Stimulated activated CD4-positive, alpha-beta T cell treated with anti-CD3 and anti-CD28 coated beads, Interleukin-15, amount 100 ng/mL, for 48 hours (primary cell): ENCODE measurements at regions not wholly inside any gene's neighbourhood (a gene's known extent, or its start where the extent isn't known, plus 50 kb on each side); places are given as distances from the start of the nearest gene placed in this dataset.
"Not testable (repeated sequence)": the region's sequence is repeated elsewhere in the genome, so short reads cannot be mapped to it uniquely, and the experiment has no call there.

Source experiments
- DNase-seq, 2 donors: peaks; one replicate each; pipeline ENCODE4 v3.0.0-alpha.2; 2020; ENCODE audit warnings: low read depth in 2 of 2

- DNase-seq: no peak
These were observed 178.0 kb upstream of the AJAP1 start for GRCh38 chr1:4476394-4476793.

DNA sequence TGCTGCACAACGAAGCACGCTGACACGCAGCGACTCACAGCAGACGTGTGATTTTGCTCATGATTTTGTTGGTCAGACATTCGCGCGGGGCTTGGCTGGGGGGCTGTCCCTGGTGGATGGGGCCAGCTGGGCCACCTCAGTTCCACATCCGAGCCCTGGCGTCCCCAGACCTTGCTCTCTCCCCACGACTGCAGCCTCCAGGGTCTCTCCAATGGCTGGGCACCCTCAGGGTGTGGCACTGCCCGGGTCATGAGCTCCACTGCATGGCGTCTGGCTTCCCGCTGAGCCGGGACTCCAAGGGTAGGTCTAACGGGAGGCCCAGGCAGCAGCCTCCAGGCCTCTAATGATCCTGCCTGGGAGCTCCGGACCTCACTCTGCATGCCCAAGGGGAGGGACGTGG, 173.0 kb upstream of the AJAP1 start:
- no peak for DNase-seq

GRCh38 chr1:4482526-4482925, 171.9 kb upstream of the AJAP1 start:
- DNase-seq: no peak

DNA sequence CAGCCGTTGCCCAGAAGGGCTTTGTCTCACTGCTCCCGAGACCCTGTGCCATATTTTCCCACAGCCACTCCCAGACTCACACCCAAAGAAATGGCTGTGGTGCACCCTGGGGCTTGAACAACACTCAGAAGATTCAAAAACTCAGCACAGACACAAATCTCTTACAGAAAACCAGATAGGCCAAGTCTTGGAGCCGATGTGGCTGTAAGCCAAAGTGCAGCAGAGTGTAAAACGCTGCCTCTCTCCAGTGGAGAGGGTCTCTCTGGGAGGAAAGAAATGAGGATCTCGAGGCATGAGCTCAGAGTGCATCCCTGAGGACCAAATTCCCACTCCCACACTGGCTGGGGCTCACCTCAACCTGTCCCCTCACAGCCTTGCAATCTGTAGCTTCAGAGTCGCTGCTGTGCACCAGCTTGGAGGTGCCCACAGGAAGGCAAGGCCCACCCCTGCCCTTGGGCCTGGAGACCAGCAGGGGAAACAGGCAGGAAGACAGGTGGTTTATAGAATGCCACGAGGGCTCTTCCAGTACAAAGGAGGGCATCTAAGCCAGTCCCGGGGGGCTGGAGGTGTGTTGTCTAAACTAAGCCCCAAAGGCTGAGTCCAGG, 171.3 kb upstream of the AJAP1 start:
- DNase-seq: no peak

- DNase-seq: no peak
These were observed 169.0 kb upstream of the AJAP1 start for GRCh38 chr1:4485398-4485797.

- DNase-seq: no peak
These were observed 168.5 kb upstream of the AJAP1 start for GRCh38 chr1:4485878-4486277.

DNA sequence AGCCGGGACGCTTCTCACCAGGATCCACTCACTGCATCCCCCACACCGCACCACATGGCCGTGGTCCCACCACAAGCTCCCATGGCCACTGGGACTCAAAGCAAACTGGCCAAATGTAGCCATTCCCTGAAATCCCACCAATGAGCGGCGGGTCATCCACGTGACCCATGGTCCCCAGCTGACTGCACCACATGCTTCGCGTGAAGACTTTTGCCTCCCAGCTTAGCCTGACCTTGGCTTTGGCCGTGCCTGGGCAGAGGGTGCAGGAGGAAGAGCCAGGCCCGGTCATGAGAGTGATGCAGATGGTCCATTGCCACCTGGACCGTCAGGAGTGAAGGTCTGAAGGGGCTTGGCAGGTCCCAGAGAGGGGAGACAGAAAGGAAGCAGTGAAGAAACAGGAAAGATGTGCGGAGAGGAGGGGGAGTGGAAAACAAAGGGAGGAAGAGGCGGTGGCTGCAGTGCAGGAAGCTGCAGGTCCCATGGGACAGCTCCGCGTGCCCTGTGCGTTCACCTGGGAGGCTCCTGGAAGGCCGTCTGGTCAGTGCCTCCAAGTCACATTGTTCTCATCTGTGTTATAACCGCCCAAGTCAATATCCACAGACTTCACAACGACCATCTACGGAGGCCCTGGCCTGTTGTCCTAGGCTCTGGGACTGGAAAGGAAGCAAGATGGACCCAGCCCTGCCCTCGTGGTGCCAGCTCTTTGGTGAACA, 167.8 kb upstream of the AJAP1 start:
- no peak for DNase-seq

DNA sequence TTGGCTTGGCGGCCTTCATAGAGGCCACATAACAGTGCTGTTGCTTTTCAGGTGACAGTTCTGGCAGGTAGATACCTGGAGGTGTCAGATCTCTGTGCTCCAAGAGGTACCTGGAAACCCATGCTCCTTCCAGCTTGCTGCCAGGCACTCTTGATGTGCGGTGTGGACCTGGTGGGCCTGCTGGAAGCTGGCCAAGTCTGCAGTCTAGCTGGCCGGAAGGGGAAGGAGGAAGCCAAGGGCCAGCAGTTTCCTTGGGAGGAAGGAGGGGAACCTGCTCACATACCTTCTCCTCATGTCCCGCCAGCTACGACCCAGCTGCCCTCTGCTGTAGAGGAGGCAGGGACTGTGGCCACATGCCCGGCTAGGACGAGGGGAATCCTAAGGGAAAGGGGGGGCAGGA, 166.4 kb upstream of the AJAP1 start:
- DNase-seq: no peak

DNA sequence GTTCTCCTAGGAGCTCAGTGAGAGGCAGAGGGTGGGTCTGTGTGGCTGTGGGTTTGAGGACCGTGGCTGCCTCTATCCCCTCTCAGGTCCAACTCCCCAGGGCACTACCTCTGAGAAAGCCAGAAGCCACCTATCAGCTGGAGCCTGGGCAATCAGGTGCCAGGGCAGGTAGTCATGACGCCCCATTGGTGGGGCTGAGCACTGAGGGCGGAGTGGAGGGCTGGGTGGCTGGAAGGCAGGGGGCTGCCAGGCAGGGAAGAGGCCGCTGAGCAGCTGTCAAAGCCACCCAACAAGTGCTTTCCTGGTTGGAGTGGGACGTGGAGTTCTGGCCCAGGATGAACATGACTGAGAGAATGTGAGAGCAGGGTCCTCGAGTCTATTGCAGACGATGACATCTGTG, 164.9 kb upstream of the AJAP1 start:
- DNase-seq: no peak

DNA sequence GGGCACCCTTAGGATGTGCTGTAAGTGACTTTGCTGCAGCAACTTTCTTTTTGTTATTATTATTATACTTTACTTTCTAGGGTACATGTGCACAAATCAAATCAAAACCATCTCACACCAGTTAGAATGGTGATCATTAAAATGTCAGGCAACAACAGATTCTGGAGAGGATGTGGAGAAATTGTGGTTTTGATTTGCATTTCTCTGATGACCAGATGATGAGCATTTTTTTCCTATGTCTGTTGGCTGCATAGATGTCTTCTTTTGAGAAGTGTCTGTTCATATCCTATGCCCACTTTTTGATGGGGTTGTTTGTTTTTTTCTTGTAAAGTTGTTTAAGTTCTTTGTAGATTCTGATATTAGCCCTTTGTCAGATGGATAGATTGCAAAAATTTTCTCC, 164.4 kb upstream of the AJAP1 start:
- not testable (repeated sequence) for DNase-seq

DNA sequence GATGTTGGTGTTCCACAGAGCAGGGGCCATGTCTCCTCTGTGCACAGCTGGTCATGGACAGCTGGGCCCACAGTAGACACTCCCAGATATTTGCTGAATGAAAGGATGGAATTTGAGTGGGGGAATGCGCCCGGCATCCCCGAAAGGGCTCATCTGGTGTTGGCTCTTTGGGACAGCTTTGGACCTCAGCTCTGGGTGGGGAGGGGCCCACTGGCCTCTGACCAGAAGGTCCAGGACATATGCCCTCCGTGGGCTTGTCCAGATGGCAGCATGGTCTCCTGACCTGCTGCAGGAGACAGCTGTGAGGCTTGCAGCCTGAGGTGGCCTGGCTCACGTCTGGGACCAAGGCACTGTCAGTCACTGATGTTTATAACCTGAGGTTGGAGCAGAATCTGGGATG, 160.4 kb upstream of the AJAP1 start:
- DNase-seq: no peak

DNA sequence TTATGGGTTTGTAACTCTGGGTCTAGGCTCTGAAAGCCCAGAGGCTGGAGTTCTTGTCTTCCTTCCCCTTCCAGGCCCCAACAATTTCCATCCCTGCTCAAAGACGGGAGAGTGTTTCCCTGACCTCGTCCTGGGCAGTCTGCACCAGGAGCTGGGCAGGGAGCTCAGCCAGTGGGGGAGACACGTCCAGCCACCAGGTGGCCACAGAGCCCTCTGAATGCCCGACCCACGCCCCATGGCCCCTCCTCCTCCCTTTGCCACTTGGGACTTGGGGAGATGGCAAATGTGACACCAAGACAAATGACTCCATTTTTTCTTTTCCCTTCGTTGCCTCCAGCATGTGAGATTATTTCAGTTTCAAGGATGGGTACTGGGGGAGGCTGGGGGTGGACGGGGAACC, 159.9 kb upstream of the AJAP1 start:
- no peak for DNase-seq

GRCh38 chr1:4495809-4496208, 158.6 kb upstream of the AJAP1 start:
- no peak for DNase-seq

DNA sequence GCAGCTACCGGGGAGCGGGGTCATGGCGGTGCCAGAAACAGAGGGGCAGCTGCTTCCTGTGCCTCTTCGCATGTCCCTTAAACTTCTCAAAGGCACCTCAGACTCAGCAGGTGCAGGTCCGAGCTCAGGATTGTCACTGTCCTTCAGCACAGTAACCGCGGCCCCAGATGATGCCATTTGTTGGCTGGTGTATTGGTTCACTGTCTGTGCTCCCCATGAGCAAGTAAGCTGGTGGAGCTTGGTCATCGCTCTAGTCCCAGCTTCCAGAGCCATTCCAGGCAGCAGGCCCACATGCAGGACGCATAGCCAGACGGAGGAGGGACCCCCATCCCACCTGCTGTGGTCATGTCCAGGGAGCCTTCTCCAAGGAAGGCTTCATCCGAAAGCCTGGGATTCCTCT, 154.0 kb upstream of the AJAP1 start:
- DNase-seq: no peak

- DNase-seq: no peak
These were observed 147.8 kb upstream of the AJAP1 start for GRCh38 chr1:4506591-4506990.

DNA sequence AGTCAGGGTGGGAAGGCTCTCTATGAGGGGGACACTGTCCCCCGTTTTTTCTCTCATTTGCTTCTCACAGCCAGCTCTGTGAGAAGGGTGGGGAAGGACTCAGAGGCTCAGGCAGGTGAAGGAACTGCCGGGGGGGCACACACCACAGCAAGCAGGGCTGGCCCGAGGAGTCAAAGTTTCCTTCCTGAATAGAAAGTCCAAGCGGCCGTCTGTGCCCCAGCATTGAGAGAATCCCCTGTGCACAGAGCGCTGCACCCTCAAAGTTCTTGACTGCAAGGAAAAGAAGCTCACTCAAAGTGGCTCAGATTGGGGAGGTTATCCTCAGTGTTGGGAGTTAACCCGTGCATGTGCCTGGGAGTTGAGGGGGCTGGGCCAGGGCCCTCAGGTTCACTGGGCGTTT, 145.2 kb upstream of the AJAP1 start:
- no peak for DNase-seq

- no peak for DNase-seq
These were observed 144.1 kb upstream of the AJAP1 start for GRCh38 chr1:4510276-4510691.

DNA sequence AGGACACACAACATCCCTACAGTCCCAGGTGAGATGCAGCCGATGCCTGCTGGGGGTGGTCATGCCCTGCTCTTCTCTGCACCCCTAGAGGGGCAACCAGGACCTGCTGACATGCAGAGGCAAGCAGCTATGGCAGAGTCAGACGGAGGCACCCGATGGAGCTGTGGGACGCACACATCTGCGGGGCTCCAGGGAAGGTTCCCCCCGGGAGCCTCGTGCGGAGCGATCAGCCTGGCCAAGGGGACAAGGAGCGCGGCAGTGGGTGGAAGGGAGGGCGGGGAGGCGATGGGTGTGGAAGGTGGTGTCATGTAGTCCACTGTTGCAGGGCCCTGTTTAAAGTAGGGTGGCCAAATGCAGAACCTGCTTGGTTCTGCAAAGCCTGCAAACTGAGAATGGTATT, 143.0 kb upstream of the AJAP1 start:
- no peak for DNase-seq

GRCh38 chr1:4512636-4513035, 141.8 kb upstream of the AJAP1 start:
- DNase-seq: no peak

- no peak for DNase-seq
These were observed 140.7 kb upstream of the AJAP1 start for GRCh38 chr1:4513685-4514084.

DNA sequence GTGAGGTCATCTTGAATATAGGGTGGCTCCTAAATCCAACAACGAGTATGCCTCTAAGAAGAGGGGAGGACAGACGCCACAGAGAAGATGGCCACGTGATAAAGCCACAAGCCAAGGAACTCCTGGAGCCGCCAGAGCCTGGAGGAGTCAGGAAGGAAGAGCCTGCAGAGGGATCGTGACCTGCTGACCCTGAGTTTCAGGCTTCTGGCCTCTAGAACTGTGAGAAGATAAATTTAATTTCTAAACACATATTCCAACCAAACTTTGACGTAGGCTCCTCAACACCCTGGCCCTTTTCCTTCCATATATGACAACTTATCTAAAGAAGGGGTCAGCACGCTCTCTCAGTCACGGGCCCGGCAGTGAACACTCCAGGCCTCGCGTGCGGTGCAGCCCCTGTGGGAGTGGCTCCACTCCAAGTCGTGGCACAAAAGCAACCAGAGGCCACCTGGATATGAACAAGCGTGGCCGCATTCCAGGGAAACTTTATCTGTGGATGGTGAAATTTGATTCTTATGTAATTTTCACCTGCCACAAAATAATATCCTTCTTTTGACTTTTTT, 138.6 kb upstream of the AJAP1 start:
- no peak for DNase-seq

GRCh38 chr1:4516596-4516995, 137.8 kb upstream of the AJAP1 start:
- DNase-seq: no peak

DNA sequence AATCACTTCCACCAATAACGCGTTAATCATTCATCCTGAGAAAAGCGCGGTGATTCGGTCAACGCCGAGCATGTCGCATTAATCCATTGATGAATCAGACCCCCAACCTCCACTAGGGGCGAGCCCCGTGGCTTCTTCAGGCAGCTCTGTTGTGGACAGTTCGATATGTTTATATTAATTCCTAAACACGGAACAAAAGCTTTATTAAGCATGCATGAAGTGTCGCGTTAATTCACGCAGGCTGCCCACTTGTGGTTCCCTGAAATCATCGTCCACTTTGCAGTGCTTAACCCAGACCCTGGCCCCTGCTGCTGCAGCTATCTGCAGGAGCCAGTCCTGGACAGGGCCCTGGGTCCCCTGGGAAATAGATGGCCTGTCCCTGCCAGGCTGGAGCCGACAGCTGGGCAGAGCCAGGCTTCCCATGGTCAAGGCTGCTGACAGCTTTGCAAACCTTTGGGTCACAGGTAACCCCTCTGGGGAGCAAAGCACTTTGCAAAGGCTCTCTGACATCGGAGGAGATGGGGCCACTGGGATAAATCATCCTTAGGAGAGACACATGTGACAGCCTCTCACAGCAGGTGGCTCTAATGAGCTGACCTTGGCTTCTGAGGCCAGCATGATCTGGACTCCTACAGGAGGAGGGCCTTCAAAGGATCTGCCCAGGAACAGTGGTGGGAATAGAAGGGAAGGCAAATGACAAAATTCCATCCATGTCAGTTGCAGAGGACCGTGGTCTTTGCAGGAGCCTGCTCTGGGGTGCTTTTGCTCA, 137.0 kb upstream of the AJAP1 start:
- no peak for DNase-seq
